ENCODE measurements at regions not wholly inside any gene's neighbourhood (a gene's known extent, or its start where the extent isn't known, plus 50 kb on each side); places are given as distances from the start of the nearest gene placed in this dataset.

DNA sequence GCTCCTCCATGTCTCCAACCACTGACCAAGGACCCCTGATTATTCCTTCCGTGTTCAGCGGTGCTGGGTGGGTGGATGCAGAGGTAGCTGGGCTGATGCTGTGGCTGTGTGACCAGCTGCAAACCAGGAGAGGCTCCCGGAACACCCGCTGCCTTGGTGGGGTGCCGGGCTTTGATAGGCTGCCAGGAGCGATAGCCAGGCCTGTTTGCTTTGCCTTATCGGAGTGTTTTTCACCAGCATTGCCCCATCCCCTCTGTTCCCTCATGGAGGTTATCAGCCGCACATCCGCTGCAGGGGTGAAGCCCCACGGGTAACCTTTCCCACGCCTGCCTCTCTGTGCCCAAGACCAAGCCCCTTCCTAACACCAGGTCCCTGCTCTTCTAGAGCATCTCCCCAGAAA lies 354.3 kb downstream of the C16orf95 start:
- no peak overlapping the region for H3K4me3 Mint-ChIP-seq
- H3K4me1 Mint-ChIP-seq, result no peaks in the 10 kb centered on the region
- H3K36me3 Mint-ChIP-seq, result no peaks in the 10 kb centered on the region
- H3K9me3 Mint-ChIP-seq, result no peaks in the 10 kb centered on the region
- no peak overlapping the region for H3K27ac Mint-ChIP-seq
- peaks cover 9% of the 10 kb centered on the region for H3K27me3 Mint-ChIP-seq

DNA sequence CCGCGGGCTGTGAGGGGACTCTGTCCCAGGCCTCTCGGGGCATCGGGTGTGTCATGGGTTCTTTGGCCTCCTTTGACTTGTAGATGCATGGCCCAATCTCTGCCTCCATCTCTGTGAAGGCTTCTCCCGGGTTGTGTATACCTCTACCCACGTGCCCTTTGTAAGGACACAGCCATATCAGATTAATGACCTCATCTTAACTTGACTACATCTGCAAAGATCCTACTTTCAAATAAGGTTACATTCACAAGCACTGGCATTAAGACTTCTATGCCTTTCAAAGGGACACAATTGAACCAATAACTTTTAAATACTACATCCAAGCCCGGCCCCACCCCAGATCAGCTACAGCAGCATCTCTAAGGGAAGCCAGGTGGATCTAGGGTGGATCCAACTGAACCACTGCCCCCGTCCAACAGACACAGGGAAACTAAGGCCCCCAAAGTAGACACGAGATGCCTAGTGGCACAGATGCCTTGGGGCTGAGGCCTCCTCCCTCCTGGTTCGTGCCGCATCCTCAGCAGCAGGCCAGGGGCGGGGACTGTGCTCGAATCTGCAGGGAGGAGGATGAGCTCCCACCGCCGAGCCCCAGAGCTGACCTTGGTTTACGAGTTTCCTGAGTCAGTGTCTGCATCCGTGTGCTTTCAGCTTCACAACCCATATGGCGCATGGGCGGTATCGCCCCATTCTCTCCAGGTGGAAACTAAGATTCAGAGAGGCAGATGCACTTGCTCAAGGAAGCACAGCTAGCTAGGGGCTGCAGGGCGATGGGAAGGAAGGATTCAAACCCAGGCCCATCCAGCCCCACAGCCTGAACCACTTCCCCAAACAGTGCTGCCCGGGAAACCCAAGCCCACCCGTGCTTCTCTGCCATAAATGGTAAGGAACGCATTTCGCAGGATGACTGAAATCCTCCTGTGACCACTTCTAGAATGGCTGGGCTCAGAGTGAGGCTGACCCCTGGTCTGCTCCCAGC lies 353.3 kb downstream of the C16orf95 start:
- Mint-ChIP-seq H3K4me1 (no peaks in the 10 kb centered on the region), H3K4me3 (no peak overlapping the region), H3K36me3 (no peaks in the 10 kb centered on the region), H3K9me3 (no peaks in the 10 kb centered on the region), H3K27ac (no peak overlapping the region), H3K27me3 (peaks cover 4% of the 10 kb centered on the region)

DNA sequence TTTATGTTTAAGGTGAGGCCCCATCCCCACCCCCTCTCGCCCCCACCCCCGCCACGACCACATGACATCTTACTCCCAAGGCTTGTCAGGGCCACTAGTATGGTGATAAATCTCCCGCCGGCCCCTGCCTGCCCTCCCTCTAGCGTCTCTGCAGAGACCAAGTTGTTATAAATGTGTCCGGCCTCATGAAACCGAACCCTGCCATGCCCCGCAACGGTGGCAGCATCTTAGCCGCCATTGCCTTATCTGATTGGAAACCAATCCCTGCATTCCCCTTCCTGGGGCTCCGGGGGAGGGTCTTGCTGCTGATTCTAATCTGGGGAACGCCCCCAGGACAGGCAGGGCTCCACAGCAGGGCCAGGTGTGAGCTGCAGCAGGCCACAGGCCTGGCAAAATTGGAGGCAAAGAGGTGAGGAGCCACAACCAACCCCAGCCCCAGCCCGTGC lies 352.4 kb downstream of the C16orf95 start:
- H3K27ac Mint-ChIP-seq, result no peak overlapping the region
- H3K9me3 Mint-ChIP-seq, result no peaks in the 10 kb centered on the region
- no peak overlapping the region for H3K4me3 Mint-ChIP-seq
- H3K4me1 Mint-ChIP-seq, result no peaks in the 10 kb centered on the region
- peaks cover 2% of the 10 kb centered on the region for H3K27me3 Mint-ChIP-seq
- no peaks in the 10 kb centered on the region for H3K36me3 Mint-ChIP-seq

DNA sequence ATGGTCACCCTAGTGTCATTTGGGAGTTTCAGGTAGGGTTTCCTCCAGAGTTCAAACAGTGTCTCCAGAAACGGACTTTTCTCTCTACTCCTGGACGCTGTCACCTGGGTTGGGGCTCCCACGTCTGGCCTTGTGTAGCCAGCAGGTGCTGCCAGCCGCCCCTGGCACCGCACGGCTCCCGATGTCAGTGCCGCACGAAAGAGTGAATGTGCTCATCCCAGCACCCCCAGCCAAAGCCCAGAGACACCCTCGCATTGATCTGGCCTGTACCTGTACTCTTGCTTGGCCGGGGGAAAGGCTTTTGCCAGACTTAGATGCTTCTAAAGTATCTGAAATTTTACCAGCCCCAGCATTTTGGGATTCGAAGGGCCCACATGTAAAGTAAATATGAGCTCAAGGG lies 351.9 kb downstream of the C16orf95 start:
- Mint-ChIP-seq H3K36me3 (no peaks in the 10 kb centered on the region), H3K27ac (no peak overlapping the region), H3K27me3 (no peaks in the 10 kb centered on the region), H3K4me3 (no peak overlapping the region), H3K4me1 (no peaks in the 10 kb centered on the region), H3K9me3 (no peaks in the 10 kb centered on the region)

DNA sequence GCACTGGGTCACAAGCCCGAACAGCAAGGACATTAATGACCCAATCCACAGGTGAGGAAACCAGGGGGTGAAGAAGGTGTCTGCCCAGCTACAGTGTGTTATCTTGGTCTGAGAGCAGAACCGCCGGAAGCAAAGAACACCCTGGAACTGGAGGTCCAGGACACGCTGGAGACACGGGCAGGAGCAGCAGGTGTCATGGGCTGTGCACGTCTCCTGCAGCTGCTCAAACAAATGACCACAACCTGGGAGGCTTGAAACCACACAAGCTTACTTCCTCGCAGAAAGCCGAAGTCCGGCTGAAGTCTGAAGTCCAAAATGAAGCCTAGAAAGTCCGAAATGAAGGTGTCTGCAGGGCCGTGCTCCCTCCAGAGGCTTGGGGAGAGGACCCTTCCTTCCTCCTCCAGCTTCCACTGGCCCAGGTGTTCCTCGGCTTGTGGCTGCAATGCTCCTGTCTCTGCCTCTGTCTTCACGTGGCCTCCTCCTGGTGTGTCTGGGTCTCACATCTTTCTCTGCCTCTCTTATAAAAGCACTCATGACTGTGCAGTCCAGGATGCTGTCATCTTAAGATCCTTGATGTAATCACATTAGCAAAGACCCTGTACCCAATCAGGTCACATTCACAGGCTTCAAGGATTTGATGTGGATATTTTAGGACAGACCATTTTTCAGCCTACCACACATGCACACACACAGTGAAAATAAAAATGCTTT lies 351.2 kb downstream of the C16orf95 start:
- Mint-ChIP-seq H3K27ac (no peak overlapping the region), H3K4me1 (no peaks in the 10 kb centered on the region), H3K4me3 (no peak overlapping the region), H3K9me3 (no peaks in the 10 kb centered on the region), H3K36me3 (no peaks in the 10 kb centered on the region), H3K27me3 (no peaks in the 10 kb centered on the region)

DNA sequence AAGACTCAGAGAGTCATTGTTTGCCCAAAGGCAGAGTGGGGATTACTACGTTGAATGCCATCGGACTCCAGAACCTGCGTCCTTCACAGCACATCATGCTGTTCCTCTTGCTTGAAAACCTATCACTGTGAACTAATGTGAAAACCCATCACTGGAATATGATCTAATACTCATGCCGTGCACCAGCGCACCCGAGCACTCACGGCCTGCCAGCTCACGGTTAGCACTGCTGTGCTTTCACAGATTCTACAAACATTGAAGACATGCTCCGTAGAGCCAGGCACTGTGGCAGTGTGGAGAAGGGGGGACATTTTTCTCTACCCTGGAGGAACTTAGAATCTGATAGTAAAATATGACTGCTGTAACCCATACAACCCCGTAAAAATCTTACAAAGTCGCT lies 350.4 kb downstream of the C16orf95 start:
- H3K4me3 Mint-ChIP-seq, result no peak overlapping the region
- H3K4me1 Mint-ChIP-seq, result no peaks in the 10 kb centered on the region
- H3K27me3 Mint-ChIP-seq, result no peaks in the 10 kb centered on the region
- H3K9me3 Mint-ChIP-seq, result no peaks in the 10 kb centered on the region
- no peak overlapping the region for H3K27ac Mint-ChIP-seq
- H3K36me3 Mint-ChIP-seq, result no peaks in the 10 kb centered on the region

DNA sequence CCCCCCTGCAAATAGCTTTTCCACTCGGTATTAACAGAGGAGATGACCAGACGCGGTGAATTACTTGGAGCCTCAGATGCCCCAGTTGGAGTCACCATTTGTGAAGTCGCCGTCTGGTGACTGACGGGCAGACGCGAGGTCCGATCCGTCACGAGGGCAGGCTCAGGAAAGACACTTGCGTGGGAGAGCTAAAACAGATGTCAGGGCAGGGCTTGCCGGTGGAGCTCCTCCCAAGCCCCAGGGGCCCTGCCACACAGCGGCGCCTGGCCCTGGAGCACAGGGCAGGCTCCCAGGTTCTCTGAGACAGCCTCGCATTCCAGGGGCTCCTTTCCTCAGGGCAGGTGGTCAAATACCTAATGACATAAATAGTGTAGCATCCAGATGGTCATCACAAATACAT lies 348.3 kb downstream of the C16orf95 start:
- no peaks in the 10 kb centered on the region for H3K27me3 Mint-ChIP-seq
- H3K27ac Mint-ChIP-seq, result no peak overlapping the region
- no peaks in the 10 kb centered on the region for H3K36me3 Mint-ChIP-seq
- no peak overlapping the region for H3K4me3 Mint-ChIP-seq
- H3K4me1 Mint-ChIP-seq, result no peaks in the 10 kb centered on the region
- H3K9me3 Mint-ChIP-seq, result no peaks in the 10 kb centered on the region

DNA sequence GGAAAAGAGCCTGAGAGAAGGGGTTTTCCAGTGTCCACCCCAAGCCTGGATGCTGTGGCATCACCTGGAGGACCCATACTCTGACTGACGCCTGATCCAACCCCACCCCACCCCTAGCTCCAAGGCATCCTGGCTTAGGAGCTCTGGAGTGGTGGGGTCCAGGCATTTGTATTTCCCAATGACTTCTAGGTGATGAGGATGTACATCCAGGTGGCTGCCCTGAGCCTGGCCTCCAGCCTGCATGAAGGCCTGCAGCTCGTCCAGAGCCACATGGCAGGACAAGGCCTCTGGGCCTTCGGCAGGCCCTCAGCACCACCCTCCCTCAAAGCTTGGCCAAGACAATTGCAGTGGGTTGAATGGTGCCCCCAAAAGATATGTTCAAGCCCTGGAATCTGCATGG lies 347.5 kb downstream of the C16orf95 start:
- no peaks in the 10 kb centered on the region for H3K27me3 Mint-ChIP-seq
- H3K36me3 Mint-ChIP-seq, result no peaks in the 10 kb centered on the region
- no peak overlapping the region for H3K4me3 Mint-ChIP-seq
- no peaks in the 10 kb centered on the region for H3K9me3 Mint-ChIP-seq
- no peak overlapping the region for H3K27ac Mint-ChIP-seq
- no peaks in the 10 kb centered on the region for H3K4me1 Mint-ChIP-seq

DNA sequence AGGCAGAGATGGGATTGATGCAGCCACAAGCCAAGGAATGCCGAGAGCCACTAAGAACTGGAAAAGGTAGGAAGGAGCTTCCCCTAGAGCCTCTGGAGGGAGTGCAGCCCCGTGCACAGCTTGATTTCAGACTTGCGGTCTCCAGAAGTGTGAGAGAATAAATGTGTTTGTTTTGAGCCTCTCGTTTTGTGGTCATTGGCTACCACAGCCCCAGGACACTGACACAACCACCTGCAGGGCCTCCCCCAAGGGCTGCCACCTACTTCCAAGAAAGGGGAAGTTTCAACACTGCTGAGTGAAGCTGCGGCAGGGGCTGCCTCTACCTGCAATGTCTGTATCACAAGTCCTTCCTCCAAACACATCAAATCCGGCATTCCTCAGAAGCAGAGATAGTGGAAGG lies 346.9 kb downstream of the C16orf95 start:
- Mint-ChIP-seq H3K4me1 (no peaks in the 10 kb centered on the region), H3K27me3 (peaks cover 2% of the 10 kb centered on the region), H3K4me3 (no peak overlapping the region), H3K36me3 (no peaks in the 10 kb centered on the region), H3K9me3 (no peaks in the 10 kb centered on the region), H3K27ac (no peak overlapping the region)

DNA sequence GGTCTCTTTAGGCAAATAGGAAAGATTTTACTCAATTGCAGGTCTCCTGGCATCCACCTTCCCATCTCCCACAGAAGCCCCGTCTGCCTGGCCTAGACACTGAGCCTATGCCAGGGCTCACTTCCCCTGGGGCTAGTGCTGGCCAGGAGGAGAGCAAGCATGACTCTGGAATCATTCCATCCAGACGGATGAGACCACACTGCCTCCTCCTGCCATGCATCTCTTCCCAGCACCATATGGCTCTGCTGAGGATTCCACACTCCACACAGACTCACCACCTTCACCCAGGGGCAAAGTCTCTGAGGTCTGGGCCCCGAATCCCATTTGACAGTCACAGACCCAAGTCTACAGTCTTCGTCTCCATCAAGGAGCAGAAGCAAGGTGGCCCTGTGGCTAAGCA lies 346.5 kb downstream of the C16orf95 start:
- no peak overlapping the region for H3K4me3 Mint-ChIP-seq

DNA sequence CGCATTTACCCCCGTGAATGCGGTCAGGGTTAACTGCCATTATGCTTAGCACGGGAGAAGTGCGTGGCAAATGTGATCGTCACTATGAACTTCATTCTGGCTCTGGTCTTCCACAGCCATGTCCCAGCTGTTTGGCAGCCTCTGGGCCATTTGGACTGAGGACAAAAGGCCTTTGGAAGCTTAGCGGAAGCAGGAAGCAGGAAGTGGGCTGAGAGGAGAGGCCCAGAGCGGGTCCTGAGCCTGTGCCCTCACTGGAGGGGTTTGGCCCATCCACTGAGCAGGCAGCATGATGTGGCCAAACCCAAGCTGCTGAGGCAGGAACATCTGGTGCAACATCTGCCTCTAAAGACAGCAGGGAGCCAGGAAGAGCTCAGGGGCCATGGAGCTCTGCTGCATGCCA lies 345.9 kb downstream of the C16orf95 start:
- no peak overlapping the region for H3K27ac Mint-ChIP-seq
- peaks cover 2% of the 10 kb centered on the region for H3K27me3 Mint-ChIP-seq
- H3K9me3 Mint-ChIP-seq, result no peaks in the 10 kb centered on the region
- H3K4me3 Mint-ChIP-seq, result no peak overlapping the region
- H3K4me1 Mint-ChIP-seq, result no peaks in the 10 kb centered on the region
- no peaks in the 10 kb centered on the region for H3K36me3 Mint-ChIP-seq

More for the DNA sequence above, 346.5 kb downstream of the C16orf95 start:
- H3K27me3 Mint-ChIP-seq, result peaks cover 2% of the 10 kb centered on the region
- H3K27ac Mint-ChIP-seq, result no peak overlapping the region
- H3K9me3 Mint-ChIP-seq, result no peaks in the 10 kb centered on the region
- no peaks in the 10 kb centered on the region for H3K36me3 Mint-ChIP-seq
- H3K4me1 Mint-ChIP-seq, result no peaks in the 10 kb centered on the region

DNA sequence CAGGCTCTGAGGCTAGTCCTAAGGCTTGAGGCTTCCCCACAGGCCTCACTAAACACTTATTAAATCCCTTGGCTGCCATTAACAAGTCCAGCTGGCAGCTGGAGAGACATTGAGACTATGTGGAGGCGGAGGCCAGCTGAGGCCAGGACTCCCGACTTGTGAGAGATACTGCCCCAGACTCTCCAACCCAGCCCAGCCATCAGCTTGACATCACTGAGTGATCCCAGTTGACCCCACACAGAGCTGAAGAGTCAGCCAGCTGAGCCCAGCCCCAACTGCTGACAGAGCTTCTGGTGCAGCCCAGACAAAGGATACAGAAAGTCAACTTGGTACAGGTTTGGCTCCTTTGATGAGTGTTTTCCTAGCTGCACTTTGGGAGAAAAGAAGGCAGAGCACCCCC lies 343.1 kb downstream of the C16orf95 start:
- Mint-ChIP-seq H3K27ac (no peak overlapping the region), H3K4me3 (no peak overlapping the region)

DNA sequence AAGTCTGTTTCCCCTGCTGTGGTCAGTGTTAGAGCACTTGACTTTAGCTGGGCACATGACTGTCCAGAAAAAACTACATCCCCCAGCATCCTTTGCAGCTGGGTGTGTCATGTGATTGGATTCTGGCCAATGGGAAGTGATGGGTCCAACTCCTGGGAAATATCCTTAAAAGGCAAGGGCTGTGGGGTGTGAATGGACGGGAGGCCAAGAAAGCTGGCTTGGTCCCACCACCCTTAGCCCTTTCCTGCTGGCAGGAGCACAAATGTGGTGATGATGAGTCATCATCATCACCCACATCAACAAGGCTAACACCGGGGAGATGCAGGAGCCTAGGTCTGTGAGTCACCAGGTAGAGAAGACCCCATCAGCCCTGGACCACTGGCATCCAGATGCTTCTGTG lies 341.7 kb downstream of the C16orf95 start:
- Mint-ChIP-seq H3K36me3 (no peaks in the 10 kb centered on the region), H3K27ac (no peak overlapping the region), H3K4me1 (no peaks in the 10 kb centered on the region), H3K4me3 (no peak overlapping the region), H3K27me3 (peaks cover 2% of the 10 kb centered on the region), H3K9me3 (no peaks in the 10 kb centered on the region)

More for the DNA sequence above, 343.1 kb downstream of the C16orf95 start:
- Mint-ChIP-seq H3K9me3 (no peaks in the 10 kb centered on the region), H3K27me3 (peaks cover 2% of the 10 kb centered on the region), H3K4me1 (no peaks in the 10 kb centered on the region), H3K36me3 (no peaks in the 10 kb centered on the region)

DNA sequence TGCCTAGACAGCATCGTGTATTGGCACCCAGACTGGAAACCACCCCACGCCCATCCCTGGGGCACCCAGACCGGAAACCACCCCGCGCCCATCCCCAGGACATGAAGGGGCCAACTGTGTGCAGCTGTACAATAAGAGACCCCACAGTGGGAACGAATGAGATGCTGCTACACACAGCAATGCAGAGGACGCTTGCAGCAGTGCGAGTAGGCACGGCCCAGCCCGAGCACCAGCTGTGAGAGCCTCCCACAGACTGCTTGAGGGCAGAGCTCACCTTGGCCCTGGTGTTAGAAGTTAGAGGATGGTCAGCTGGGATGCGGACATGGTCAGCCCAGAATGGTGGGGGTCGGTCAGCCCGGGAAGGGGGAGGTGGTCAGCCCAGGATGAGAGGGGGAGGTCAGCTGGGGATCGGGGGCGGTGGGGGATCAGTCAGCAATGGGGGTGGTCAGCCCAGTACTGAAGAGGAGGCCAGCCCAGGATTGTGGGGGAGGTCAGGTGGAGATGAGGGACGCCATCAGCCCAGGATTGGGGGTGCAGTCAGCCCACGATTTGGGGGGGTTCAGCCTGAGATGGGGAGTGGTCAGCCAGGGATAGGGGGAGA lies 340.0 kb downstream of the C16orf95 start:
- no peak overlapping the region for H3K4me3 Mint-ChIP-seq
- H3K4me1 Mint-ChIP-seq, result no peaks in the 10 kb centered on the region
- H3K9me3 Mint-ChIP-seq, result no peaks in the 10 kb centered on the region
- no peaks in the 10 kb centered on the region for H3K36me3 Mint-ChIP-seq
- no peak overlapping the region for H3K27ac Mint-ChIP-seq
- H3K27me3 Mint-ChIP-seq, result peaks cover 2% of the 10 kb centered on the region

DNA sequence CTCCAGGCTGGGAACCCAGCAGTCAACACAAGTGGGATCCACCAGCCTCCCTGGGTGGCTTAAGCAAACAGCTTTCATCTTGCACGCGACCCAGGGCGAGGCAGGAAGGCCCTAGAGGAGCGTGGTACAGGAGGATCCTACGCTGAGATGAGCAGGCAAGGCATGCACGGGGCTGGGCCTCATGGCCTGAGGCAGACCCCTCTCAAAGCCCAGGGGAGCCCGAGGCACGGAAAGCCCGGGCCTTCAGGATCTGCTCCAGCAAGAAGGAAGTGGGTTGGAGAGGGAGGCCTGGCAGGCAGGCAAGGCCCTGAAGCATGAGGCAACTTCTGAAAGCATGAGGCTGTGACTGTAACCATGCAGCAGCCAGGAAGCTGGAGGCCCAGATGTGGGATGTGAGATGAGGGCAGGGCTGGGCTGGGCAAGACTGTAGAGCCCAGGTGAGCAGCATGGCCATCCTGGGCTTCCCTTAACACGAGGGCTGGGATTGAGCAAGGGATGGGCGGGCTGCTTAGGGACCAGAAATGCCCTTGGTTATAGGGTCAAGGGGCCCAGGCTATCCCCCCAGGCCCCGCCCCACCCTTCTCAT lies 338.7 kb downstream of the C16orf95 start:
- Mint-ChIP-seq H3K36me3 (no peaks in the 10 kb centered on the region), H3K4me3 (no peak overlapping the region), H3K9me3 (no peaks in the 10 kb centered on the region), H3K27me3 (peaks cover 2% of the 10 kb centered on the region), H3K27ac (no peak overlapping the region), H3K4me1 (no peaks in the 10 kb centered on the region)

Measured in activated naive CD4-positive, alpha-beta T cell treated with anti-CD3 and anti-CD28 coated beads, Interleukin-2, amount 50 U/mL, for 24 hours (primary cell).